Vagina (tissue), 2 donors: ENCODE measurements at regions not wholly inside any gene's neighbourhood (a gene's known extent, or its start where the extent isn't known, plus 50 kb on each side); places are given as distances from the start of the nearest gene placed in this dataset.

ENCODE experiments used
- DNase-seq, 2 donors: peaks; one replicate each; pipeline ENCODE4 v3.0.0-alpha.2; 2017; ENCODE audit errors: extremely low spot score in 2 of 2
- H3K27ac ChIP-seq: fragments of 200-600 bp; sonication (generic); one replicate; pipeline ENCODE4 v1.5.1; 2019
- H3K27me3 ChIP-seq: fragments of 200-600 bp; sonication (generic); one replicate; pipeline ENCODE4 v1.5.1; 2019
- H3K36me3 ChIP-seq, 2 donors: fragments of 200-600 bp; sonication (generic); one replicate each; pipeline ENCODE4 v1.5.1; 2017 to 2019
- H3K4me1 ChIP-seq: fragments of 200-600 bp; sonication (generic); one replicate; pipeline ENCODE4 v1.5.1; 2019
- H3K4me3 ChIP-seq, 2 donors: fragments of 200-600 bp; sonication (generic); 1 replicate in 1 of 2; 2 replicates in 1 of 2; pipeline ENCODE4 v1.5.1; 2016 to 2019
- H3K9me3 ChIP-seq: fragments of 200-600 bp; sonication (generic); one replicate; pipeline ENCODE4 v1.5.1; 2019
- POLR2A ChIP-seq, 2 donors: fragments of 450-650 bp; IDR thresholded peaks; one replicate each; pipeline ENCODE4 v1.6.1; 2017; ENCODE audit warnings: antibody characterized with exemption in 2 of 2, mild to moderate bottlenecking in 2 of 2, moderate library complexity in 2 of 2
- POLR2AphosphoS5 ChIP-seq, 2 donors: sonication (generic); formaldehyde crosslinking; IDR thresholded peaks; one replicate each; pipeline ENCODE4 v1.9.0; 2017; ENCODE audit warnings: antibody characterized with exemption in 2 of 2, mild to moderate bottlenecking in 2 of 2, low read depth in 1 of 2; ENCODE audit not compliant: insufficient read depth in 1 of 2
- intact Hi-C: fragments of 100-400 bp; cut with DNase I; formaldehyde crosslinking; loops from one replicate; pipeline ENCODE4 v1.15.1; 2023
- TF ChIP-seq, protein P1 (sequence below), 3 experiments: fragments of 450-650 bp in 2 of 3; fragments of 200-600 bp in 1 of 3; sonication (generic) in 1 of 3; IDR thresholded peaks; one replicate each; pipeline ENCODE4 v1.5.1; 2017 to 2019; ENCODE audit warnings: antibody characterized with exemption in 3 of 3, mild to moderate bottlenecking in 2 of 3, moderate library complexity in 2 of 3

DNA sequence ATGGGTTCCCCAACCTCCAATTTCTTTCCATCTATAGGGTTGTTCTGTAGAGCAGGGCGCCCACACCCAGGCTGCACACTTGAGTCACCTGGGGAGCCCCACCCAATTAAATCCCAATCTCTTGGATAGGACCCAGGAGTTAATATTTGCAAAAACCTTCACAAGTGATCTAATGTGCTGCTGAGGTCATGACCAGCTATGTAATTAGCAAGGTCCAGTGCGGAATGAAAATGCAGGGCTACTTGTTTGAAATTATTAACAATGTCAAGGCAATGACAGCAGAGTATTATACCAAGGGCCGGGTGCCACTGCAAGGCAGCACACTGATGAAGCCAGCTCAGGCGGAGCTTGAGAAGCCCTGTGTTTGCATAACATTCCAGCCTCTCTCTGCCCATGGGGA is 302.7 kb downstream of the MAF start:
- H3K4me3 ChIP-seq = no peak overlapping the region
- DNase-seq = no peak
- no peak overlapping the region for H3K27ac ChIP-seq
- H3K9me3 ChIP-seq = no peaks in the 10 kb centered on the region
- H3K36me3 ChIP-seq = no peaks in the 10 kb centered on the region
- TF ChIP-seq, protein P1, sequence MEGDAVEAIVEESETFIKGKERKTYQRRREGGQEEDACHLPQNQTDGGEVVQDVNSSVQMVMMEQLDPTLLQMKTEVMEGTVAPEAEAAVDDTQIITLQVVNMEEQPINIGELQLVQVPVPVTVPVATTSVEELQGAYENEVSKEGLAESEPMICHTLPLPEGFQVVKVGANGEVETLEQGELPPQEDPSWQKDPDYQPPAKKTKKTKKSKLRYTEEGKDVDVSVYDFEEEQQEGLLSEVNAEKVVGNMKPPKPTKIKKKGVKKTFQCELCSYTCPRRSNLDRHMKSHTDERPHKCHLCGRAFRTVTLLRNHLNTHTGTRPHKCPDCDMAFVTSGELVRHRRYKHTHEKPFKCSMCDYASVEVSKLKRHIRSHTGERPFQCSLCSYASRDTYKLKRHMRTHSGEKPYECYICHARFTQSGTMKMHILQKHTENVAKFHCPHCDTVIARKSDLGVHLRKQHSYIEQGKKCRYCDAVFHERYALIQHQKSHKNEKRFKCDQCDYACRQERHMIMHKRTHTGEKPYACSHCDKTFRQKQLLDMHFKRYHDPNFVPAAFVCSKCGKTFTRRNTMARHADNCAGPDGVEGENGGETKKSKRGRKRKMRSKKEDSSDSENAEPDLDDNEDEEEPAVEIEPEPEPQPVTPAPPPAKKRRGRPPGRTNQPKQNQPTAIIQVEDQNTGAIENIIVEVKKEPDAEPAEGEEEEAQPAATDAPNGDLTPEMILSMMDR (IDR thresholded peaks at IDR 0.05) = no peak
- TF ChIP-seq POLR2A (IDR thresholded peaks at IDR 0.05) (no peak), POLR2AphosphoS5 (IDR thresholded peaks at IDR 0.05; ENCODE audit: insufficient read depth in 1 of 2, low read depth in 1 of 2) (no peak)
- no peaks in the 10 kb centered on the region for H3K4me1 ChIP-seq
- intact Hi-C loops = no loop called here
- no peaks in the 10 kb centered on the region for H3K27me3 ChIP-seq

DNA sequence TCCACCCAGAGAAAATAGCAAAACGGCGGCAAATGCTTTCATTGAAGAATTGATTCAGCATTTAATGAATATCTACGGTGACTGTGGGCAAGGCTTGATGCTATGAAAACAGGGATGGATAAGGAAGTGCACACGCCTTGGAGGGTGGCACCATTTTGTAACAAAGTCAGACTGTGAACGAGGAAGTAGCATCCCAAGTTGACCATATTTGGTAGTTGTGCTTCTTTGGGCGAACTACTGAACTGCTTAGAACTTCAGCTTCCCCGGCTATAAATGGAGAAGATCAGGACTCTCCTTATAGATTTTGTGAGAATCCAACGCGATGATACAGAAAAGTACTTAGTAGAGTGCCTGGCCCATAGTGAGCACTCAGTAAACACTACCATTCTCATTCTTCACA is 303.2 kb downstream of the MAF start:
- DNase-seq = no peak
- no peak overlapping the region for H3K4me3 ChIP-seq
- no peaks in the 10 kb centered on the region for H3K9me3 ChIP-seq
- no peaks in the 10 kb centered on the region for H3K27me3 ChIP-seq
- H3K36me3 ChIP-seq = no peaks in the 10 kb centered on the region
- H3K4me1 ChIP-seq = no peaks in the 10 kb centered on the region
- intact Hi-C loops = no loop called here
- no peak overlapping the region for H3K27ac ChIP-seq
- TF ChIP-seq, protein P1 (IDR thresholded peaks at IDR 0.05) = no peak
- TF ChIP-seq POLR2A (IDR thresholded peaks at IDR 0.05) (no peak), POLR2AphosphoS5 (IDR thresholded peaks at IDR 0.05; ENCODE audit: insufficient read depth in 1 of 2, low read depth in 1 of 2) (no peak)

DNA sequence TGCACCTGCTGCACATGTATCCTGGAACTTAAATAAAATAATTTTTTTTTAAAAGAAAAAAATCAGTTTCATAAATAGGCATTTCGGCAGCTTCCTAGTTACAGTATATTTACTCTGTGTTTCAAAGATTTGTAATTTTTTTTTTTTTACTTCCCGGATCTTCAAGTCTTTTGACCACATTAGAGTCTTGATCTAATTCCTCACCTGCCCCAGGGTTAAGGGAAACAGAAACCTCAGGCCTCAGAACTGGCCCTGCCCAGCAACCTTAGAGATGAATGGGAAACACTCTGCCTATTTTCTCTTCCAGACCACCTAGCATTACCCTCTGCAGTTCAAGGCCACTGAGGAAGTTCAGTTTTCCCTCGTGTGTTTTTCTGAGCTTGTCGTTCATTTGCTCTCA is 304.0 kb downstream of the MAF start:
- no peaks in the 10 kb centered on the region for H3K4me1 ChIP-seq
- no peaks in the 10 kb centered on the region for H3K27me3 ChIP-seq
- intact Hi-C loops = no loop called here
- no peaks in the 10 kb centered on the region for H3K36me3 ChIP-seq
- H3K27ac ChIP-seq = no peak overlapping the region
- H3K4me3 ChIP-seq = no peak overlapping the region
- DNase-seq = no peak
- H3K9me3 ChIP-seq = no peaks in the 10 kb centered on the region
- no peak for TF ChIP-seq POLR2A (IDR thresholded peaks at IDR 0.05)
- TF ChIP-seq, protein P1 (IDR thresholded peaks at IDR 0.05) = no peak
- no peak for TF ChIP-seq POLR2AphosphoS5 (IDR thresholded peaks at IDR 0.05; ENCODE audit: insufficient read depth in 1 of 2, low read depth in 1 of 2)

DNA sequence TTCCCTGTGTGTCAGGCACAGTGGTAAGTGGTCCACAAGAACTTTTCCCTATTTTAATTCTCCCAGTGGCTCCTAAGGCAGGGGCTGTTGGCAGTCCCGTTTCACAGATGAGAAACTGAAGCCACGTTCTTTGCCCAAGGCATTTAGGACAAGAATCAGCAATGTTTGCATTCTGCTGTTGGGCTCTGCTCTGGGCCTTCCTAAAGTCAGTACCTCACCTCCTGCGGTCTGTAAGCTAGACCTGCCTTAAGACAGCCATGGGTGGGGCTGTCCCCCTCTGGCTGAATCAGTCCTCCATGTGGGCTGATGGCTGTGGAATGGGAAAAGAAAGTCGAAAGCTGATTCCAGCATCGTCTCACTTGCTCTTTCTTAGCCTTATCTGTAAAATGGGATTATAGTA is 304.8 kb downstream of the MAF start:
- no peaks in the 10 kb centered on the region for H3K4me1 ChIP-seq
- no peak for DNase-seq
- no peak overlapping the region for H3K4me3 ChIP-seq
- no peaks in the 10 kb centered on the region for H3K36me3 ChIP-seq
- H3K27ac ChIP-seq = no peak overlapping the region
- TF ChIP-seq, protein P1 (IDR thresholded peaks at IDR 0.05) = no peak
- TF ChIP-seq POLR2A (IDR thresholded peaks at IDR 0.05) (no peak), POLR2AphosphoS5 (IDR thresholded peaks at IDR 0.05; ENCODE audit: insufficient read depth in 1 of 2, low read depth in 1 of 2) (no peak)
- H3K9me3 ChIP-seq = no peaks in the 10 kb centered on the region
- intact Hi-C loops = no loop called here
- no peaks in the 10 kb centered on the region for H3K27me3 ChIP-seq

DNA sequence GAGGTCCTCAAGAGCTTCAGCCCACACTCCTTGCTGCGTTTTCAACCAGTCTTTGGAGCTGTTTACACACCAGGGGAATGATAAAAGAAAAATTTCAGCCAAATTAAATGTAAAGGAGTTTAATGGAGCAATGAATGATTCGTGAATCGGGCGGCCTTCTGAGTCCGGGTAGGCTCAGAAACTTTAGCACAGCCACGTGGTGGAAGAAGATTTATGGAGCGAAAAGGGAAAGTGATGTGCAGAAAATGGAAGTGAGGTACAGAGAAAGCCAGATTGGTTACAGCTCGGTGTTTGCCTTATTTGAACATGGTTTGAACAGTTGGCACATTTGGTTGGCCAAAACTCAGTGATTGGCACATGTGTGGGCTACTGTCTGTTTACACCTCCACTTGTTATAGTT is 305.4 kb downstream of the MAF start:
- Histone ChIP-seq H3K27ac (no peak overlapping the region), H3K4me3 (no peak overlapping the region), H3K27me3 (no peaks in the 10 kb centered on the region), H3K4me1 (no peaks in the 10 kb centered on the region), H3K36me3 (no peaks in the 10 kb centered on the region), H3K9me3 (no peaks in the 10 kb centered on the region)
- intact Hi-C loops = no loop called here
- no peak for DNase-seq
- TF ChIP-seq, protein P1 (IDR thresholded peaks at IDR 0.05) = no peak
- TF ChIP-seq POLR2AphosphoS5 (IDR thresholded peaks at IDR 0.05; ENCODE audit: insufficient read depth in 1 of 2, low read depth in 1 of 2) (no peak), POLR2A (IDR thresholded peaks at IDR 0.05) (no peak)
